Chondrocyte (in vitro differentiated cells): ENCODE measurements at regions not wholly inside any gene's neighbourhood (a gene's known extent, or its start where the extent isn't known, plus 50 kb on each side); places are given as distances from the start of the nearest gene placed in this dataset.

ENCODE experiments used
- DNase-seq: peaks from one replicate; pipeline ENCODE4 v3.0.0; 2021; ENCODE audit warnings: mixed read lengths, low spot score
- H3K27ac Mint-ChIP-seq: one replicate; pipeline ENCODE4 v1.8.0; 2021; ENCODE audit warnings: mild to moderate bottlenecking, moderate library complexity, mixed read lengths; ENCODE audit not compliant: unreplicated experiment
- H3K27me3 Mint-ChIP-seq: 2 replicates; pipeline ENCODE4 v1.8.0; 2021; ENCODE audit warnings: low read depth, mixed read lengths
- H3K36me3 Mint-ChIP-seq: 2 replicates; pipeline ENCODE4 v1.8.0; 2021; ENCODE audit warnings: low read depth, mixed read lengths
- H3K4me1 Mint-ChIP-seq: 2 replicates; pipeline ENCODE4 v1.8.0; 2021; ENCODE audit warnings: low read depth, mild to moderate bottlenecking, mixed read lengths
- H3K4me3 Mint-ChIP-seq: one replicate; pipeline ENCODE4 v1.8.0; 2021; ENCODE audit warnings: mild to moderate bottlenecking, moderate library complexity, mixed read lengths; ENCODE audit not compliant: unreplicated experiment
- H3K9me3 Mint-ChIP-seq: 2 replicates; pipeline ENCODE4 v1.8.0; 2021; ENCODE audit warnings: low read depth, mixed read lengths
- CTCF ChIP-seq: fragments of 200-600 bp; sonication (generic); IDR thresholded peaks from 2 replicates; pipeline ENCODE4 v1.5.0; 2021; ENCODE audit warnings: antibody characterized with exemption, mild to moderate bottlenecking, moderate library complexity

- no peak for DNase-seq
- Mint-ChIP-seq H3K27ac (no peak overlapping the region), H3K36me3 (no peaks in the 10 kb centered on the region), H3K9me3 (peaks cover 10% of the 10 kb centered on the region), H3K4me1 (no peaks in the 10 kb centered on the region), H3K4me3 (no peak overlapping the region), H3K27me3 (no peaks in the 10 kb centered on the region)
- no peak for TF ChIP-seq CTCF
Observed at GRCh38 chr9:29475471-29475870, 1902.2 kb upstream of the C9orf72 start.

DNA sequence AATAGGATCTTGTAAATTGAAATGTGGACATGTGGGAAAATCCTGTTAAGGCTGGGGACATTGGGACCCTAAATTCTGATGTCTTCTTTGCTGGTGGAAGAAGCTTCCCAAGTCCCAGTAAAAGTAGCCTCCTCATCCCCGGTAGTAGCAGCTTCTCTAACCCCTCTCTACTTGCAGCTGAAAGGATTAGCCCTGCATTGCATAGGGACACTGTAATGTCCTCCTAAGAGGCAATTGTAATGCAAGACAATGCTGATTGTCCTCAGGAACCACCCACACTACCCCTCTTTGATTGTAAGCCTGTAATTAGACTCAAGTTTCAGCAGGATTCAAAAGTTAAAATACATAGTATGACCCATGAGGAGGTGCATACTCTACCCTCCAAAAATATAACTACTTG, 1938.4 kb upstream of the C9orf72 start:
- no peak overlapping the region for H3K27ac Mint-ChIP-seq
- no peak for DNase-seq
- TF ChIP-seq CTCF: no peak
- no peaks in the 10 kb centered on the region for H3K4me1 Mint-ChIP-seq
- H3K4me3 Mint-ChIP-seq: no peak overlapping the region
- peaks cover 11% of the 10 kb centered on the region for H3K27me3 Mint-ChIP-seq
- no peaks in the 10 kb centered on the region for H3K36me3 Mint-ChIP-seq
- H3K9me3 Mint-ChIP-seq: peaks cover 7% of the 10 kb centered on the region

DNA sequence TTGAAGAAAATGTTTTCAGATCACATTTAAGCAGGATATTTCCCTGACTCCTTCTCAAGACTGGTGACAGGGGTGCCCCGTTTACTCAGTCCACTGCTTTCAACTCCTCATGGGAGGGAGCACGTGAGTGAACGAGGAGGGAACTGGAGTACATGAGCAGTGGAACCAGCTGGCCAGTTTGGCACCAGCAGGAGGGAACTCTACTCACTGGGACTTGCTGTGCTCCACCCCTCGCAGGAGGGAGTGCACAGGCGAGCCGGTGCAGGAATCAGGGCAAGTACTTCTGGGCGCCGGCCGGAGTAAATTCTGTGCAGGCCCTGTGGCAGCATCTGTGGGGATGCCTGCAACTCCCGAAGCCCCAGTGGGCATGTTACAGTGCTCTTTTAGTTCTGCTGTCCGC, 1941.1 kb upstream of the C9orf72 start:
- DNase-seq: no peak
- Mint-ChIP-seq H3K4me1 (no peaks in the 10 kb centered on the region), H3K4me3 (no peak overlapping the region), H3K9me3 (peaks cover 4% of the 10 kb centered on the region), H3K36me3 (no peaks in the 10 kb centered on the region), H3K27ac (no peak overlapping the region), H3K27me3 (peaks cover 11% of the 10 kb centered on the region)
- TF ChIP-seq CTCF: no peak

DNA sequence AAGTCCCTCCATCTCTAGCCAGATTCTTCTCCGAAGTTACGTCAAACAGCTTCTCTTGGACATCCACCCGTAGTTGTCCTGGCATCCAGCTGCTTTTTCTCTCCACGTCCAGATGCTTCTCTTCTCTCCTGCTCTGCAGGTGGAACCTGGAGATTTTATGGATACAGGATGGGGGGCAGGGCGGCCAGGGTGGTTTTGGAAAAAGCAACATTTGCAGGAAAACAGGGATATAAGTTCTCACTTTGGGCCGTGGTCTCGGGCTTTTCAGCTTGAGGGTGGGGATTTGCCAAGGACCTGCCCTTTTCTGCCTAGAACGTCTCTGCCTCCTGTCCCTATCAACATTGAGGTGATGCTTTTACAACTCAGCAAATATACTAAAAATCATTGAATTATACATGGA, 1941.6 kb upstream of the C9orf72 start:
- no peaks in the 10 kb centered on the region for H3K4me1 Mint-ChIP-seq
- H3K9me3 Mint-ChIP-seq: peaks cover 4% of the 10 kb centered on the region
- no peak overlapping the region for H3K27ac Mint-ChIP-seq
- TF ChIP-seq CTCF: no peak
- DNase-seq: no peak
- H3K4me3 Mint-ChIP-seq: no peak overlapping the region
- no peaks in the 10 kb centered on the region for H3K36me3 Mint-ChIP-seq
- peaks cover 11% of the 10 kb centered on the region for H3K27me3 Mint-ChIP-seq

DNA sequence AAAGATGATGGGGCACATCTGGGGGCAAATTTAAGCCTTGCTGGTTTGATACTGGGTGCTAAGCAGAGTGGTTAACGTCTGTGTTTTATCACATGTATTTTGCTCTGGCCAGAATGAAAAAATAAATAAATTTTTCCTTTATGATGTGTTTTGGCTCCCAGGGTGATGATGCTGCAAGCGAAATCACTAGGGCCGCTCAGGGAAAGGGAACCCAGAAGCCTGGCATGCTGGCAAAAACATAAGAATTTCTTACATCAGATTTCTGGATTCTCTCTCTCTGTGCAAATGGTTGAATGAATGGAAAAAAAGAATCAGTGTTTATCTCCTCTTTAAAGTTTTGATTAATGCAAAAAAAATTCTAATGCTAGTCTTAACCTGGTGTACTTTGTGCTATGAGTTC, 1975.2 kb upstream of the C9orf72 start:
- H3K9me3 Mint-ChIP-seq: no peaks in the 10 kb centered on the region
- no peaks in the 10 kb centered on the region for H3K36me3 Mint-ChIP-seq
- no peak for TF ChIP-seq CTCF
- H3K4me1 Mint-ChIP-seq: no peaks in the 10 kb centered on the region
- DNase-seq: no peak
- H3K27me3 Mint-ChIP-seq: peaks cover 1% of the 10 kb centered on the region
- no peak overlapping the region for H3K4me3 Mint-ChIP-seq
- H3K27ac Mint-ChIP-seq: no peak overlapping the region
